Mesothelial cell of epicardium (in vitro differentiated cells): ENCODE measurements at regions not wholly inside any gene's neighbourhood (a gene's known extent, or its start where the extent isn't known, plus 50 kb on each side); places are given as distances from the start of the nearest gene placed in this dataset.

ENCODE experiments used
- DNase-seq, 2 experiments: peaks; one replicate each; pipeline ENCODE4 v3.0.0; 2021; ENCODE audit warnings: low spot score in 2 of 2; ENCODE audit not compliant: unreplicated experiment in 2 of 2
- H3K27ac Mint-ChIP-seq: 2 replicates; pipeline ENCODE4 v1.8.0; 2021; ENCODE audit warnings: mixed read lengths
- H3K27me3 Mint-ChIP-seq: 2 replicates; pipeline ENCODE4 v1.8.0; 2021; ENCODE audit warnings: low read depth, mixed read lengths
- H3K36me3 Mint-ChIP-seq: 2 replicates; pipeline ENCODE4 v1.8.0; 2021; ENCODE audit warnings: mixed read lengths
- H3K4me1 Mint-ChIP-seq: 2 replicates; pipeline ENCODE4 v1.8.0; 2021; ENCODE audit warnings: mixed read lengths
- H3K4me3 Mint-ChIP-seq: 2 replicates; pipeline ENCODE4 v1.8.0; 2021; ENCODE audit warnings: mild to moderate bottlenecking, moderate library complexity, mixed read lengths
- H3K9me3 Mint-ChIP-seq: 2 replicates; pipeline ENCODE4 v1.8.0; 2021; ENCODE audit warnings: mixed read lengths
- TF ChIP-seq, protein P1 (sequence below): fragments of 200-600 bp; sonication (generic); IDR thresholded peaks from one replicate; pipeline ENCODE4 v1.5.0; 2021; ENCODE audit warnings: antibody characterized with exemption; ENCODE audit not compliant: unreplicated experiment

DNA sequence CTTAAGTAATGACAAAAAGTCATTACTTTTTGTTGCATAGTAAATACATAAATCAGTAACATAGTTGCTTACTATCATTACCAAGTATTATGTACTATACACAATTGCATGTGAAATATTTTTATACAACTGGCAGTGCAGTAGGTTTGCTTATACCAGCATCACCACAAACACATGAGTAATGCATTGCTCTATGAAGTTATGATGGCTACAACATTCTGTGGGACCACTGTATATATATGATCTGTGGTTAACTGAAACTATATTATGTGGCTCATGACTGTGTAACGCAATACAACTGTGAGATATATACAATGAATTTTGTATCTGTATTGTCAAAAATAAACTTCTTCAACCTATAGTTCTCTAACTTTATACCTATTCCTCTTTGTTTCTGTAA lies 113.7 kb upstream of the RBMS3 start:
- Mint-ChIP-seq H3K27me3 (no peaks in the 10 kb centered on the region), H3K27ac (no peak overlapping the region), H3K36me3 (no peaks in the 10 kb centered on the region), H3K4me1 (peaks cover 41% of the 10 kb centered on the region), H3K4me3 (no peak overlapping the region), H3K9me3 (peaks cover 11% of the 10 kb centered on the region)
- TF ChIP-seq, protein P1, sequence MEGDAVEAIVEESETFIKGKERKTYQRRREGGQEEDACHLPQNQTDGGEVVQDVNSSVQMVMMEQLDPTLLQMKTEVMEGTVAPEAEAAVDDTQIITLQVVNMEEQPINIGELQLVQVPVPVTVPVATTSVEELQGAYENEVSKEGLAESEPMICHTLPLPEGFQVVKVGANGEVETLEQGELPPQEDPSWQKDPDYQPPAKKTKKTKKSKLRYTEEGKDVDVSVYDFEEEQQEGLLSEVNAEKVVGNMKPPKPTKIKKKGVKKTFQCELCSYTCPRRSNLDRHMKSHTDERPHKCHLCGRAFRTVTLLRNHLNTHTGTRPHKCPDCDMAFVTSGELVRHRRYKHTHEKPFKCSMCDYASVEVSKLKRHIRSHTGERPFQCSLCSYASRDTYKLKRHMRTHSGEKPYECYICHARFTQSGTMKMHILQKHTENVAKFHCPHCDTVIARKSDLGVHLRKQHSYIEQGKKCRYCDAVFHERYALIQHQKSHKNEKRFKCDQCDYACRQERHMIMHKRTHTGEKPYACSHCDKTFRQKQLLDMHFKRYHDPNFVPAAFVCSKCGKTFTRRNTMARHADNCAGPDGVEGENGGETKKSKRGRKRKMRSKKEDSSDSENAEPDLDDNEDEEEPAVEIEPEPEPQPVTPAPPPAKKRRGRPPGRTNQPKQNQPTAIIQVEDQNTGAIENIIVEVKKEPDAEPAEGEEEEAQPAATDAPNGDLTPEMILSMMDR, result no peak
- DNase-seq, result no peak

DNA sequence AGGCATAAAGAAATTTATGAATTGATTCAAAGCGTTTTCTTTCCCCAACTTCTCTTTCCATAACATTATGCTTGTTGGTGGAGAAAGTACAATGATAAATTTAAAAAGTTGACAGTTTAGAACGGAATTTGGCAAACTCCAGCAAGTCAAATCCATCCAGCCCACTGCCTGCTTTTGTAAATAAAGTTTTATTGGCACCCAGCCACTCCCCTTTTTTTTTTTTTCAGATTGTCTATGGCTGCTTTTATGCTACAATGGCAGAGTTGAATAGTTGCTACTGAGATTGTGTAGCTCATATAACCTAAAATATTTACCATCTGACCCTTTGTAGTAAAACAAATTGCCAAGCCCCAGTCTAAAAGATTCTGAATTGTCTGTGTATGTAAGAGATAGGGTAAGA lies 112.8 kb upstream of the RBMS3 start:
- H3K9me3 Mint-ChIP-seq, result peaks cover 8% of the 10 kb centered on the region
- no peaks in the 10 kb centered on the region for H3K36me3 Mint-ChIP-seq
- no peak overlapping the region for H3K27ac Mint-ChIP-seq
- TF ChIP-seq, protein P1, result no peak
- H3K4me1 Mint-ChIP-seq, result peaks cover 39% of the 10 kb centered on the region
- no peak for DNase-seq
- H3K27me3 Mint-ChIP-seq, result no peaks in the 10 kb centered on the region
- H3K4me3 Mint-ChIP-seq, result no peak overlapping the region

DNA sequence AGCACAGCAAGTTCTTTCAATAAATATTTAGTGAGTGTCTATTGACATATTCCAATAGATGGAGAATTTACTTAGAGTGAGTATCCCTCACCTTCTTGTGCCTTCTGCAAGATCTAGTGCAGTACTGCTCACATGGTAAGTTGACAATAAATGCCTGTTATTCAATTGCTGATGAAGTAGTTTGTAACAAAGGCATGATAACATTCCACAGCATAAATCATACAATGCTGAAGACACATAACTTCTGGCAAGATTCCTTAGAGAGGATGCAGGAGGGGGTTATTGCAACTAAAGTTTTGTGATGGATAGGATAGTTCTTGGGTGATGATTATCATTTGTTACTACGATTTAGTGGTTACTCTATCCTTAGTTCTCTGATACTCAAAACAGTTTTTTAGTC lies 112.2 kb upstream of the RBMS3 start:
- DNase-seq, result no peak
- H3K9me3 Mint-ChIP-seq, result peaks cover 4% of the 10 kb centered on the region

DNA sequence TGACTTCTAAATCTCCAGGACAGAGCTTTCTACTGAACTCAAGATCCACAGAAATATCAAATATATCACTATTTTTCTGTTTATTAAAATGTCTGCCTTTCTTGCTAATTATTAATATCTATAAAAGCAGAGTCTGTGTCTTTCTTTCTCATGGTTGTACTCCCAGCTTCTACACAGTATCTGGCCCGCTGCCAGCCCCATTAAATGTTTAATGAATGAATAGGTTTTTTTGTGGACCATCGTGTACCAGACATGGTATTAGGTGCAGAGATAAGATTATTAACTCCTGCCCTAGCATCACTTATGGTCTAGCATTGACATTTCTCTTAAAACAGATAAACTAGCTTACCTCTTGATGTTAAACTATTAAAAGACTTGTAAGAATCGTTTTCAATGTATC lies 111.4 kb upstream of the RBMS3 start:
- no peaks in the 10 kb centered on the region for H3K36me3 Mint-ChIP-seq
- TF ChIP-seq, protein P1, result no peak
- peaks cover 39% of the 10 kb centered on the region for H3K4me1 Mint-ChIP-seq
- H3K4me3 Mint-ChIP-seq, result no peak overlapping the region
- H3K9me3 Mint-ChIP-seq, result peaks cover 7% of the 10 kb centered on the region
- no peak for DNase-seq
- H3K27me3 Mint-ChIP-seq, result no peaks in the 10 kb centered on the region
- peak overlapping the region; percentile 78 for H3K27ac Mint-ChIP-seq

More for the DNA sequence above, 112.2 kb upstream of the RBMS3 start:
- Mint-ChIP-seq H3K4me3 (no peak overlapping the region), H3K36me3 (no peaks in the 10 kb centered on the region), H3K27me3 (no peaks in the 10 kb centered on the region), H3K27ac (peak overlapping the region; percentile 11), H3K4me1 (peaks cover 39% of the 10 kb centered on the region)
- TF ChIP-seq, protein P1, result no peak

DNA sequence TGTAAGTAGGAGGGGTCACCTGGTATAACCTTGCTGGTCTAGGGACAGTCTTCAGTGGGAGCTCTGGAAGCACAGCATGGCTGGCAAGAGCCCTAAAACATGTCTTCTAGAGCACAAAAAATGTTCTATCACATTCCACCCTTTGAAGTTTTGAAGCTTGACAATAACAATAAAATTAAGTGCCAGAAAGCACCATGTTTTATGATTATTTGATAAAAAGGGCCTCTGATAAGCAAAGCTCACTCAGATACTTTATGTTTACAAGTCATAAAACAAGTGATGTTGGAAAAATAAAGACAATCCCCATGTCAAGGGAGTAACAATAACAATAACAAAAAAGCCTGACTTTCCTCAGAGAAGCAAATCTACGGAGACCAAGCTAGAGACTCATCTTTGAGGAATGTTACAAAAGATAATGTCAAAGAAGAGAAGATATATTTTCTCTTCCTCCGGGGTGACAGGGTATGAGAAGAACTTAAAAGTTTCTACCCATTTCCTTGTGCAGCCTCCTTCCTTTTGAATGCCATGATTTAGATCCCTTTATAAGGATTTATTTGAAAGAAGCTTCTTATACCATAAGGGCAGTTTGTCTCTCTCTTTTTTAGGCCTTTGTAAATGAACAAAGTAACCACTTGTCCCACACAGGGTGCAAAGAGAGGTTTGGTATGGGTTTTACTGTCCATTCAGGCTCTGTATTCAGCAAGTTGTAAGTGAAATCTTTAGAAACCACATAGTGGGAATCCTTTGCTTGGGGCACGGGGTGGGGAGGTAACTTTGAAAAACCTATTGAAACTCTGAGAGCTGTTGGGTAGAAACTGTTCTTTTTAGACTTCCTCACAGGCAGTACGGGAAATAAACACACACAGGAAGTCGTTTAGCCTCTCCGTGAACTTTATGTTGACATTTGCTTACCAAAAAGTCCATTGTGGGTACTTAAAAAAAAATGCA lies 109.6 kb upstream of the RBMS3 start:
- Mint-ChIP-seq H3K4me1 (peaks cover 39% of the 10 kb centered on the region), H3K27ac (peak overlapping the region; percentile 92), H3K27me3 (no peaks in the 10 kb centered on the region), H3K36me3 (no peaks in the 10 kb centered on the region), H3K4me3 (no peak overlapping the region), H3K9me3 (peaks cover 8% of the 10 kb centered on the region)
- TF ChIP-seq, protein P1, result no peak
- DNase-seq, result no peak
